GM10266 (cell line): ENCODE measurements at regions not wholly inside any gene's neighbourhood (a gene's known extent, or its start where the extent isn't known, plus 50 kb on each side); places are given as distances from the start of the nearest gene placed in this dataset.
"Not testable (repeated sequence)": the region's sequence is repeated elsewhere in the genome, so short reads cannot be mapped to it uniquely, and the experiment has no call there.

Experiments
- DNase-seq: peaks from one replicate; pipeline ENCODE4 v3.0.0; 2012; ENCODE audit errors: extremely low spot score
- TF ChIP-seq, protein P1 (sequence below): IDR thresholded peaks from 2 replicates; pipeline ENCODE4 v1.5.1; 2012; ENCODE audit warnings: mild to moderate bottlenecking, low read depth; ENCODE audit not compliant: control insufficient read depth, insufficient read depth; ENCODE audit errors: missing control alignments

DNA sequence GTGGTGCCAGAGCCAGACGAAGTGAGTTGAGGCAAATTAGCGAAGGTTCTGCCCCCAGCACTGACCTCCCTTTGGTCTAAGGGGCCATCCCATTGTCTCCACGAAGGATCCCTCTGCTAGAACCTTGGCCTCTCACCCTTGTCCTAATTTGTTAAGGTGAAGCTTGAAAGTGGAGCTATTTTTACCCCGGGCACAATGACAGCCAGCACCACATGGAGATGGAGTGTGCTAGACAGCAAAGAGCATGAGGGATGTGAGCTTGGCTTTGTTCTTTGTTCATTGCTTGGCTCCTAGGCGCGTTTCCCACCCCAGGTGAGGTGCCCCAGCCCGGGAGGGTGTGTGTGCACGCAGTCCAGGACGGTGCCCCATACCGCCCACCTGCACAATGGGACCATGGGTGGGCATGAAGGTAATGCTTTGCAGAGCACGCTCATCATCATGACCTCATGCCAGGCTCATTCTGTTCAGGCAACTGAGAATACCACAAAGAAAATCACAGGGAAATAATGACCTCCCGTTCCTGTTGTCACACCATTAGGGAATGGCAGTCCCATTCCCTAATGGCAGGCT, 361.0 kb upstream of the FZD8 start:
- TF ChIP-seq, protein P1, sequence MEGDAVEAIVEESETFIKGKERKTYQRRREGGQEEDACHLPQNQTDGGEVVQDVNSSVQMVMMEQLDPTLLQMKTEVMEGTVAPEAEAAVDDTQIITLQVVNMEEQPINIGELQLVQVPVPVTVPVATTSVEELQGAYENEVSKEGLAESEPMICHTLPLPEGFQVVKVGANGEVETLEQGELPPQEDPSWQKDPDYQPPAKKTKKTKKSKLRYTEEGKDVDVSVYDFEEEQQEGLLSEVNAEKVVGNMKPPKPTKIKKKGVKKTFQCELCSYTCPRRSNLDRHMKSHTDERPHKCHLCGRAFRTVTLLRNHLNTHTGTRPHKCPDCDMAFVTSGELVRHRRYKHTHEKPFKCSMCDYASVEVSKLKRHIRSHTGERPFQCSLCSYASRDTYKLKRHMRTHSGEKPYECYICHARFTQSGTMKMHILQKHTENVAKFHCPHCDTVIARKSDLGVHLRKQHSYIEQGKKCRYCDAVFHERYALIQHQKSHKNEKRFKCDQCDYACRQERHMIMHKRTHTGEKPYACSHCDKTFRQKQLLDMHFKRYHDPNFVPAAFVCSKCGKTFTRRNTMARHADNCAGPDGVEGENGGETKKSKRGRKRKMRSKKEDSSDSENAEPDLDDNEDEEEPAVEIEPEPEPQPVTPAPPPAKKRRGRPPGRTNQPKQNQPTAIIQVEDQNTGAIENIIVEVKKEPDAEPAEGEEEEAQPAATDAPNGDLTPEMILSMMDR: no peak
- no peak for DNase-seq

DNA sequence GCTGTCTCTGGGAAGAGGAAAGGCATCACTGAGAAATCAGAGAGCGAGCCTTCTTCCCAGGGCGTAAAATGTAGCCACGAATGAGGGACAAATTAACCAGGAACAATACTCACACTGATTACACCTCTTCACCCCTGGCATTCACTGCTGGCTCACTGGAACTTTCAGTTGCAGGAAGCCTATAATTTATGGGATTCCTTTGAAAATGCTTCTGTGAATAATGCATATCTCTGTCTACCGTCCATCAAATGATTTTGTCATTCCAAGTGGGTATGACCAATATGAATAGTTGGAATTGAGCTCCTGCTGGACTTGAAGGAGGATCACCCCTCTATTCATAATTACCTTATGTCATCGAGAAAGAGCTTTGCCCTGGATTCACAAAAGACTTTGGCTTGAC, 360.3 kb upstream of the FZD8 start:
- DNase-seq: no peak
- TF ChIP-seq, protein P1: no peak

GRCh38 chr10:36000754-36001153, 358.7 kb upstream of the FZD8 start:
- not testable (repeated sequence) for DNase-seq

GRCh38 chr10:35998026-35998425, 355.9 kb upstream of the FZD8 start:
- DNase-seq: no peak
- TF ChIP-seq, protein P1: no peak

DNA sequence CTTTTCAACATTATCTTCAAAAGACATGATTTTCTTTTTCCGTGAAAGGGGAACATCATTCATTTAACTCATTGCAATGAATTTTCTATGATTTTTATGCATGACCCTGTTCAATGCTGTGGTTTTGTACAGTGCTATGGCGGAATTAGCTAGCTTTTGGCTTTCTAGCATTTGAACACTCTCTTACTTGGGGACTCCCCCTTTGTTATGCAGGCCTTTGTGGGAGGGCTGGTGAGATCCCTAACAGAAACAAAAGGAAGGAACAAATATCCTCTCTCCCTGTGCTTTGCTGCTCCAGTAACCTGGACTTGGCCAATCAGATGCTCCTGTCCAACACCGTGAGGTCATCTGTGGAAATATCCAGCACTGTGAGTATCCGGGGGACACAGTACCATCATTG, 353.4 kb upstream of the FZD8 start:
- TF ChIP-seq, protein P1: no peak
- DNase-seq: no peak

GRCh38 chr10:35993591-35994515, 351.8 kb upstream of the FZD8 start:
- TF ChIP-seq, protein P1: no peak

DNA sequence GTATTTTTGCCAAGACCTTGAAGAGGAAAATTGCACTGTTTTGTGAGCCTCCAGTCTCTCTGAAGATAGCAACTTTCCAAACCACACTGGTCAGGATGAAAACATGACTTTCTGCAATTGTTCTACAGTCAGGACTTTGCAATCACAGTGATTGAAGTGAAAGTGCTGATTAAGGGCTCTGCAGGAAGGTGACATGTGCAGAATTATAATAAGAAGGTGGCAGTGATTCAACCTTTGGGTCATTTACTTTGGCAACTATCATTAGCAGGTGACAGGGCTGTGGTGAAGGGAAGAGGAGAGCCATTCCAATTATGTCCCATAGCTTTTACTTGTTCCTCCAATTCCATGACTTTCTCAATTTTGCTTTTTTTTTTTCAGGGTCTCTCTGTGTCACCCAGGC, 350.0 kb upstream of the FZD8 start:
- TF ChIP-seq, protein P1: no peak
- no peak for DNase-seq

More at GRCh38 chr10:35993591-35994515, 351.8 kb upstream of the FZD8 start:
- no peak for DNase-seq
